GM12864 (cell line): ENCODE measurements at regions not wholly inside any gene's neighbourhood (a gene's known extent, or its start where the extent isn't known, plus 50 kb on each side); places are given as distances from the start of the nearest gene placed in this dataset.

ENCODE experiments used
- DNase-seq: peaks from one replicate; pipeline ENCODE4 v3.0.0-alpha.2; 2011; ENCODE audit warnings: low read depth
- H3K4me3 ChIP-seq: 2 replicates; pipeline ENCODE4 v1.5.1; 2011; ENCODE audit warnings: mild to moderate bottlenecking, low read depth, low read length, control low read depth
- TF ChIP-seq, protein P1 (sequence below): IDR thresholded peaks from 2 replicates; pipeline ENCODE4 v1.5.1; 2011; ENCODE audit warnings: low read depth, mild to moderate bottlenecking, moderate library complexity, low read length, control low read depth, inconsistent platforms; ENCODE audit errors: missing control alignments

DNA sequence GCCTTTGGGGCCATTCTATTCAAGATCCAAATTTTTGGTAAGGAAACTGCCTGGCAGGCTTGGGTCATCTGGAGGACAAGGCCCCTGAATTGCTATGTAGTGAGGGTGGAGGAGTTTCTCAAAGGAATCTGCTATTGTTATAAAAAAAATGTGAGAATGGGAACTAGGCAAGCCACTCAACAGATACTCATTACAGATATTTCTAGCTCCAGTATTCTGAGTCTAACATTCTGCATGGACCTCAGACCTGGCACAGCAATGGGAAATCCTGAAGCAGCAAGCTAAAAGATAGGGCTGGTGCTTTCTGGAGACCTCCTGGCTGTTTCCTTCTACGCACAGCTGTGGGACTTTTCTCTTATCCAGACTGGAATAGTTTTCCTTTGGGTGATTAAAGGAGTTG lies 430.7 kb upstream of the RBMS3 start:
- no peak overlapping the region for H3K4me3 ChIP-seq
- TF ChIP-seq, protein P1, sequence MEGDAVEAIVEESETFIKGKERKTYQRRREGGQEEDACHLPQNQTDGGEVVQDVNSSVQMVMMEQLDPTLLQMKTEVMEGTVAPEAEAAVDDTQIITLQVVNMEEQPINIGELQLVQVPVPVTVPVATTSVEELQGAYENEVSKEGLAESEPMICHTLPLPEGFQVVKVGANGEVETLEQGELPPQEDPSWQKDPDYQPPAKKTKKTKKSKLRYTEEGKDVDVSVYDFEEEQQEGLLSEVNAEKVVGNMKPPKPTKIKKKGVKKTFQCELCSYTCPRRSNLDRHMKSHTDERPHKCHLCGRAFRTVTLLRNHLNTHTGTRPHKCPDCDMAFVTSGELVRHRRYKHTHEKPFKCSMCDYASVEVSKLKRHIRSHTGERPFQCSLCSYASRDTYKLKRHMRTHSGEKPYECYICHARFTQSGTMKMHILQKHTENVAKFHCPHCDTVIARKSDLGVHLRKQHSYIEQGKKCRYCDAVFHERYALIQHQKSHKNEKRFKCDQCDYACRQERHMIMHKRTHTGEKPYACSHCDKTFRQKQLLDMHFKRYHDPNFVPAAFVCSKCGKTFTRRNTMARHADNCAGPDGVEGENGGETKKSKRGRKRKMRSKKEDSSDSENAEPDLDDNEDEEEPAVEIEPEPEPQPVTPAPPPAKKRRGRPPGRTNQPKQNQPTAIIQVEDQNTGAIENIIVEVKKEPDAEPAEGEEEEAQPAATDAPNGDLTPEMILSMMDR, result no peak
- no peak for DNase-seq

DNA sequence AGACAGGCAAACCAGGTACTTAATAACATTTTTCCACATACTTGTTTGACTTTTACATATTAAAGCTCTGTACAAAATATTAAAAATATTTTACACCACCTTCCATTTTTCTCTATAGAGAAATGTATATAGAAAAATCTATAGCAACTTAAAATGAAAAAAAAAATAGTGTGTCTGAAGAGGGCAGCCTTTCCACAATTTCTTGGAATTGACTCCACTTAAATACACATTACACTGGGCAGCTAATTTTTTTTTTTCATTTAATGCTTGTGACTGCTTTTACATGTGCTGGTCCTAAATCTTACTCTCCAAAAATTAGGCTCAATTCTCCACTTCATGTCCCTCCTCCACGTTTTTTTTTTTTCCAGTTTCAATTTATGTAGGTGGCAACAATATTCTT lies 427.0 kb upstream of the RBMS3 start:
- no peak for DNase-seq
- TF ChIP-seq, protein P1, result no peak
- no peak overlapping the region for H3K4me3 ChIP-seq

DNA sequence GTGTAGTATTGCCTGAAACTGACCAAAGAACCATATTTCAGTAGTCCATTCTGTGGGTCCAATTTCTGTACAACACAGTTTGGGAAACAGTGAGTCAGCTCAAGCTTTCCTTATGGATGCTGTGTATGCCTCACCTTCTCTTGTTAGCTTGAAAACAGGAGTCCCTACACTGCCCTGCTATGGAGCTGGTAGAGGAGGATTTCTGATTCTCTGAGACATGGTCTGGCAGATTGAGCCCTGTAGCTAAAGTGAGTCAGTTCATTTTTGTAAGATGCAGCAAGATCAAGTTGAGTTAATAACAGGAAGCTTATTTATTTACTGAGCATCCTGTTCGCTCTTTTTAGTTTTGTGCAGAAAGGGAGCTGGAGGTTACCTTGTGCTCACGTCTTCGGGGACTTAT lies 424.1 kb upstream of the RBMS3 start:
- no peak overlapping the region for H3K4me3 ChIP-seq
- DNase-seq, result no peak
- TF ChIP-seq, protein P1, result no peak

DNA sequence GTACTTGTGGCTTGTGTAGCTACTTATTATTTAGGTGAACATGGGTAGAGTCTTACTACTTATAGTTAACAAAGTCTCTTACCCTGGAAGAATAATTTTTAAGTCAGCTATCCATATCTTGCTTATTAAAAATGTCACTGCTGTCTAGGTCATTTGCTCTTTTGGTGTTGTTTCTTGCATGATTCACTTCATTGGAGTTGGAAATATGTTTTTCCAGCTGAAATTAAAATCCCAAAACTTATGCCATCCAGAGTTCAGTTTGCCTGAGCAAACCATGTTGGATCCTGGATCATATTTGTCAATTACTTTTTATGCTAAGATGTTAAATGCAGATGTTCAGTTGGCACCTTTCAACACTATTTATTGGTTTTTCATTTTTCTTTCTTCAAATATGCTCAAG lies 421.0 kb upstream of the RBMS3 start:
- TF ChIP-seq, protein P1, result no peak
- no peak for DNase-seq
- no peak overlapping the region for H3K4me3 ChIP-seq

DNA sequence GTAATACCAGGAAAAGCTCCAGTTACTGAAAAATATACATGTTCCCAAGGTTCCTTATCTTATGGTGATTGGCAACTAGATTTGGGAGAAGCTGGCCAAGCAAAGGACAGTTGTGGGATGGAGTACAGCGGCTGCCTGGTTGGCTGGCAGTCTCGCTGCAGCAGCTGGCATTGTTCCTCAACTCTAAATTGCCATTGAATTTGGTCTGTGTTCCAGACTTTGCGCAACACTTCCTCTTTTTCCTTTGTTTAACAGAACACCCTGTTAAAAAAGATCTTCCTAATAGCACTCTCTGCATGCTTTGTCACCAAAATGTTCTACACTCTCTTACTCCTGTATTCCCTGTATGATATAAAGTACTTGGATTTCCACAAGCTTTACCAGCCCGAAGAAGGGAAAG lies 420.6 kb upstream of the RBMS3 start:
- no peak overlapping the region for H3K4me3 ChIP-seq
- DNase-seq, result no peak
- TF ChIP-seq, protein P1, result no peak

DNA sequence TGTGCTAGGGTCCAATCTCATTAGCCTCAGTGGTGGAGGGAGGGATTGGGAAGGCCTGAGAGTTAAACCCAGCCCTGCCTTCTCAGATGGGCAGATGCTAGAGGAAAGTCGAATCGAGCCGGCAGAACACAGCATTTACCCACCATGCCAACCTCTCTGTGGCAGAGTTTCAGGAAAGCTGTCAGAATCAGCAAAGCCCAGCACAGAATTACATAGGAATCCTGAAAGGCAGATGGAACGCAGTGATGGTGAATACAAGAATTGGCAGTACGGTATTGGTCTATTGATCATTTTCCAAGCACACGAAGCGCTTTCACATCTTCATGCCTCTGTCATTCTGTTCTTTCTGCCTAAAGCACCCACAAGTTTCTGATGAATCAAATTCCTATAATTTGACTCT lies 417.7 kb upstream of the RBMS3 start:
- TF ChIP-seq, protein P1, result no peak
- H3K4me3 ChIP-seq, result no peak overlapping the region
- DNase-seq, result no peak

DNA sequence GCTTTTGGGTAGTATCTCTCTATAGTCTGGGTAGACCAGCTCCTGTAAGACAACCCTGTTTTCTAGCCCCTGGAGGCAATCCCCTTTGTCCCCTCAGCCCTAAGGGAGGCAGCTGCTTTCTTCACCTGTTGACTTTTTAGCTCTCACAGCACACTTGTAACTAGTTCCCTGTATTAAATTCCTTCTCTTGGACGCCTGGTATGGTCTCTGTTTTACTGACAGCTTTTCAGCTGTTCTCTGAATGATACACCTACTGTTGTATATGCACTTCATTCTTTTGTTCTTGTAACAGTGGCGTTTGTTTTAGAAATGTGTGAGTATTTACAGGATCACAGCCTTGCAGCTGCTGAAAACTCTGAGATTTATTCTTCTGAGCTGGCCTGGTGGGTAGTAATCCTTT lies 413.0 kb upstream of the RBMS3 start:
- no peak overlapping the region for H3K4me3 ChIP-seq
- TF ChIP-seq, protein P1, result no peak
- DNase-seq, result no peak
